Rectal smooth muscle tissue (tissue), 1 donor: ENCODE measurements at regions not wholly inside any gene's neighbourhood (a gene's known extent, or its start where the extent isn't known, plus 50 kb on each side); places are given as distances from the start of the nearest gene placed in this dataset.

Source experiments
- H3K27ac ChIP-seq: one replicate; pipeline ENCODE4 v1.7.0; 2013; ENCODE audit warnings: low read depth, low read length, inconsistent platforms
- H3K27me3 ChIP-seq: one replicate; pipeline ENCODE4 v1.7.0; 2013; ENCODE audit warnings: low read length; ENCODE audit not compliant: control insufficient read depth, insufficient read depth
- H3K36me3 ChIP-seq: one replicate; pipeline ENCODE4 v1.7.0; 2013; ENCODE audit warnings: low read length; ENCODE audit not compliant: control insufficient read depth, insufficient read depth
- H3K4me1 ChIP-seq: one replicate; pipeline ENCODE4 v1.7.0; 2013; ENCODE audit warnings: low read length; ENCODE audit not compliant: control insufficient read depth, insufficient read depth
- H3K4me3 ChIP-seq: one replicate; pipeline ENCODE4 v1.7.0; 2013; ENCODE audit warnings: low read length
- H3K9ac ChIP-seq: one replicate; pipeline ENCODE4 v1.7.0; 2013; ENCODE audit warnings: low read length

DNA sequence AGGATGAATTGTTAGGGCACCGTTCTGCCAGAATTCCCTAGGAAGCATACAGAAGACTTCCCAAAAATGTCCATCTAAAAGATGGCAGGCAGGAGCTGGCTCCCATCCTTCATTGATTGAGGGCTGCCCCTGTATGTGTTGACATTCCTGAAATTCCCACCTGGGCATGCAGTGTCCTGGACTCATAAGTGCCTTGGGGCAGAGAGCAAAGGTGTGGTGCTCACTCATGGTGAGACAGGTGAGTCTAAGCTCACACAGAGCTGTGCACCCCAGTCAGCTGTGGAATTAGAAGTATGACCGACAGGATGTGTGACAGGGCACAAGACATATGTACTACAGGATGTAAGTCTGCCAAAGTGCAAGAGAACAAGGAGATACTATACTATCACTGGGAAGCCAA is 271.9 kb downstream of the MID1IP1 start:
- H3K27ac ChIP-seq = no peak overlapping the region
- no peaks in the 10 kb centered on the region for H3K36me3 ChIP-seq
- no peak overlapping the region for H3K4me3 ChIP-seq
- H3K9ac ChIP-seq = no peak overlapping the region
- H3K27me3 ChIP-seq = no peaks in the 10 kb centered on the region
- no peaks in the 10 kb centered on the region for H3K4me1 ChIP-seq

DNA sequence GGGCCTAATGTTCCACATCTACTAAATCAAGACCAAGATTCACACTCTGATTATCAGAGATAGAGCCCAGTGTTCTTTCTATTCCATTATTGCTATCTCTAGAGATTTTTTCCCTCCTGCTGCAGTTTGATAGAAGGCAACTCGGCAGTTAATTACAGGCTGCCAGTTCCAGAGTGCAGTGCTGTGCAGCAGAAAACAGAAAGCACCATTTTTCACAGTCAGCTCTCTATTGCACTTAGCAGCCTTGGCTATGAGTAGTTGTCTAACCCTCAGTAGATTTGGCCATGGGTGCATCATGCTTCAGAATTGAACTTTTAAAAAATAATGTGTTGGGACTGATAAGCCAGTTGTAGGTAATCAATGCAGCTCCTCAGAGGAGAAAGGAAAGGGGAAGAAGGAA is 295.3 kb downstream of the MID1IP1 start:
- no peak overlapping the region for H3K4me3 ChIP-seq
- no peaks in the 10 kb centered on the region for H3K27me3 ChIP-seq
- no peaks in the 10 kb centered on the region for H3K4me1 ChIP-seq
- H3K27ac ChIP-seq = no peak overlapping the region
- no peaks in the 10 kb centered on the region for H3K36me3 ChIP-seq
- H3K9ac ChIP-seq = no peak overlapping the region

DNA sequence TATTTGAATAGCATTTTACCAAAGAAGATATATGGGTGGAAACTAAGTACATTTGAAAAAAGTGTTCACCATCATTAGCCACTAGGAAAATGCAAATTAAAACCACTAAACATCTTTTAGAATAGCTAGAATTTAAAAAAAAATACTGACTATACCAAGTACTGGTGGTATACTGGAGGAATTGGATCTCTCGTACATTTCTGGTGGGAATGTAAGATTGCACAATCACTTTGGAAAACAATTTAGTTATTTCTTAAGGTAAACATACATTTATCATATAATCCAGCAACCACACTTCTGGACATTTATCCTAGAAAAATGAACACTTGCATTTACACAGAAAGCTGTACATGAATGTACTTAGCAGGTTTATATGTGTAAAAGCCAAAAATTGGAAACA is 303.5 kb downstream of the MID1IP1 start:
- Histone ChIP-seq H3K4me3 (no peak overlapping the region), H3K36me3 (no peaks in the 10 kb centered on the region), H3K9ac (no peak overlapping the region), H3K27ac (no peak overlapping the region), H3K4me1 (no peaks in the 10 kb centered on the region), H3K27me3 (no peaks in the 10 kb centered on the region)

DNA sequence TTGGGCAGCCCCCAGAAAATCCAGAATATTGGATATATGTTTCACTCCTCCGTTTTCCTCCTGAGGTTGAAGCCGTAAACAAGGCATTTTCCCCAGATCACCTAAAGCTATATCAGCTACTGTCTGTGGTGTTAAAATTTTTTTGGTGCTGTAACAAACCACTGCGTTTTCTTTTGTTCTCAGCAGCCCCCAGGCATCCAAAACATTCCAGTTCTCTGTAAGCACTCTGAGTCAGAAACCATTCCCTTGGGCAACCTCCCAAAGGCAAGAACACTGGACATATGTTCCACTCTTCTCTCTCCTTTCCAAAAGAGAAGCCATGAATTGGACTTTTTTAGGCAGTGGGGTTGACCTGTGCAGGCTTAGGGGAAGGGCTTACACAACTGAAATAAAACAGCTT is 310.9 kb downstream of the MID1IP1 start:
- Histone ChIP-seq H3K4me3 (no peak overlapping the region), H3K36me3 (no peaks in the 10 kb centered on the region), H3K9ac (no peak overlapping the region), H3K27me3 (no peaks in the 10 kb centered on the region), H3K27ac (no peak overlapping the region), H3K4me1 (no peaks in the 10 kb centered on the region)

DNA sequence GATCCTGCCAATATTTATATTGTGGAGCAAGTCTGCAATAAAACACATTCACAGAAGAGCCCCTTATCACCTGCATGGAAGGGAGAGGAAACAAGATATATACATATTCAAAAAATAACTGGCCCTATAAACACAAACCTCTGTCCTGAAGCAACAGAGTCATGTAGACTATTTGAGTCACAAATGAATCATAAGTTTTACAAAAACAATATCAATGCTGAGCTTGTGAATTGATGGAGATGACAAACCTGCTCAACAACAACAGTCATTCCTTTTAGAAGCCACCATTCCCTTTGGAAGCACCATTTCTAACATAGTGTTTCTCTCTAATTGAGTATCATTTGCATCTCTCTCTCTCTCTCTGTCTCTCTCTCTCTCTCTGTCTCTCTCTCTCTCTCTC is 313.9 kb downstream of the MID1IP1 start:
- H3K9ac ChIP-seq = no peak overlapping the region
- no peaks in the 10 kb centered on the region for H3K4me1 ChIP-seq
- no peak overlapping the region for H3K27ac ChIP-seq
- no peaks in the 10 kb centered on the region for H3K27me3 ChIP-seq
- no peak overlapping the region for H3K4me3 ChIP-seq
- H3K36me3 ChIP-seq = no peaks in the 10 kb centered on the region

DNA sequence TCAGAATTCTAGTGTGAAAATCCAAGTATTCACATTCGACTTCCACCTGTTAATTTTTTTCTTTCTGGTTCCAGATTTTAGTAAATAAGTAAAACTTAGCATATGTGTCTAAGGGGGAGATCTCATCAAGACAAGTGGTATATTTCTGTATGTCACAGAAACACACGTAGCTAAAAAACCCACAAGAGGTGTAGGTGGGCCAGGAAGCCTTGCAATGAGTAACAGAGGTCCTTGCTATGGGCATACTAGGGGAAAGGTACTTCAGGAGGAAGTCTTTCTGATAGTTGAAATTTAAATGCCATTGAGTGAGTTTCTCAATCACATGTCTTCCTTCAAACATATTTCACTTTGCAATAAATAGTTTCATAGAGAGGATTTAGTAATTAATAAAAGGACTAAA is 315.8 kb downstream of the MID1IP1 start:
- no peak overlapping the region for H3K4me3 ChIP-seq
- H3K27me3 ChIP-seq = no peaks in the 10 kb centered on the region
- no peaks in the 10 kb centered on the region for H3K36me3 ChIP-seq

DNA sequence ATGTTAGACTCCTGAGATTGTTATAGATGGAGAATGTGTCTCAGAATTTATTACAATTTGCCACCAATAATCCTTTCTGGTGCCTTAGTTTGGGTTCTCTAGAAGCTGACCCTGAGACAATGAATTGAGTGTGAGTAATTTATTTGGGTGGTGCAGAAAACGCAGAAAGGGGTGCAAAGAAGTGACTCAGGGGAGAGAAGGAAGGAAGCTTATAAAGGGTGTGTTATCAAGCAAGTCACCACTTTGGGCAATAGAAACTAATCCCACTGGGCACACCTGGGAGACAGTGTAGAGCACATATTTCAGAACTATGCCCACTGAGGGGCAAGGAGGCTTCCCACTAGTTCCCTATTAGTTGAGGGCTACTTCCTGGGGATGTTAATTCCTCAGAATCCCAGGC is 320.6 kb downstream of the MID1IP1 start:
- no peak overlapping the region for H3K4me3 ChIP-seq
- H3K9ac ChIP-seq = no peak overlapping the region
- no peaks in the 10 kb centered on the region for H3K27me3 ChIP-seq
- no peak overlapping the region for H3K27ac ChIP-seq
- no peaks in the 10 kb centered on the region for H3K36me3 ChIP-seq
- no peaks in the 10 kb centered on the region for H3K4me1 ChIP-seq

More for the DNA sequence above, 315.8 kb downstream of the MID1IP1 start:
- Histone ChIP-seq H3K4me1 (no peaks in the 10 kb centered on the region), H3K27ac (no peak overlapping the region), H3K9ac (no peak overlapping the region)

DNA sequence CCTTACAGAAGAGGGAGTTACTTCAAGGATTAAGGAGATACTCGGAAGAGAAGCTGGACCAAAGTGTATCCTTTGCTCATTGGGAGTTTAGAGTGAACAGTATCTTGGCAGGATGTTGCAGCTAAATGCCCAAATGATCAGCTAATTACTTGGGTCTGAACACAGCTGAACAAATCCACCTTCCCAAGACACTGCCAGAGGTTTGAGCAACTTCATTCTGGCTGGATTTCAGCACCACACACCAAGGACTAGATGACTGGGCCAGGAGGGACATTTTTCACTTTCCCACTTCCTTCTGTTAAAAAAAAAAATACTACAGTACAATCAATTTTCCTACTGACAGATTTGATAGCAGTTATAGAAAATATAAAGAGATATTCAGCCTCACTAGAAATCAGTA is 324.6 kb downstream of the MID1IP1 start:
- H3K4me1 ChIP-seq = no peaks in the 10 kb centered on the region
- H3K27me3 ChIP-seq = no peaks in the 10 kb centered on the region
- H3K36me3 ChIP-seq = no peaks in the 10 kb centered on the region
- H3K9ac ChIP-seq = no peak overlapping the region
- H3K4me3 ChIP-seq = no peak overlapping the region
- no peak overlapping the region for H3K27ac ChIP-seq

DNA sequence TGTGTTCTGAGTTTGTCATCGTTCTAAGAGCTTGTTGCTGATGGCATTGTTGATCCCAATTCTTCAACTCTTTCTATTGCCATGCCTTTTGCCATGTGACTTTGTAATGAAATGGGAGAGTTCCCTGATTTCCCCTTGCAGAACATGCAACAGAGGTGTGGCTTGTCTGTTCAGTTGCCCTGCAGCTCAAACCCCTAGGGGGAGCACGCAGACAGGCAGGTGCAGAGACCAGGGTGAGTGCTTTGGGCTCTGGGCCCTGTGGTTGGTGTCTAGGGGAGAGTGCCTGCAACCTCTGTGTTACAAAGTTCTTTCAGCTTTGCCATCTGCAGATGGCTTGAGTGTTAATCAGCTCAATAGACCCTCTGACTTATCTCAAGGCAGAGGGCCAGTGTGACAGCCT is 332.7 kb downstream of the MID1IP1 start:
- H3K27ac ChIP-seq = no peak overlapping the region
- no peaks in the 10 kb centered on the region for H3K27me3 ChIP-seq
- H3K9ac ChIP-seq = no peak overlapping the region
- H3K4me1 ChIP-seq = no peaks in the 10 kb centered on the region
- H3K36me3 ChIP-seq = no peaks in the 10 kb centered on the region
- no peak overlapping the region for H3K4me3 ChIP-seq

DNA sequence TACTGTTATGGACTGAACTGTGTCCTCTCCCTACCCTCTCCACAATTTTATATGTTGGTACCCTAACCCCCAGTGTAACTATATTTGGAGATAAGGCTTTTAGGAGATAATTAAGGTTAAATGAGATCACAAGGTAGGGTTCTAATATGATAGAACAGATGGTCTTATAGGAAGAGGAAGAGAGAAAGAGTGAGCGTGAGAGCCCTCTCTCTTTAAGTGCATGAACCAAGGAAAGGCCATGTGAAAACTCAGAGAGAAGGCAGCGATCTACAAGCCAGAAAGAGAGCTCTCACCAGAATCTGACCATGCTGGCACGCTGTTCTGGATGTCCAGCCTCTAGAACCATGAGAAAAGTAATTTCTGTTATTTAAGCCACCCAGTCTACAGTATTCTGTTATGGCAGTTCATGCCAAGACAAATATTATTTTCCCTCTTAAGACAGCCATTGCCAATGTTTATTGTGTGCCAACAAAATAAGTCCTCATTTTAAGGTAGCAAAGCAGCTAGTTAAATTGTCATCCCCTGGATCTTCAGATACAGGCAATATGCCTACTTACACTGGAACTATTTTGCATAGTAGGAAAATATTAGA is 336.2 kb downstream of the MID1IP1 start:
- no peak overlapping the region for H3K9ac ChIP-seq
- no peaks in the 10 kb centered on the region for H3K4me1 ChIP-seq
- H3K36me3 ChIP-seq = no peaks in the 10 kb centered on the region
- H3K27me3 ChIP-seq = no peaks in the 10 kb centered on the region
- H3K4me3 ChIP-seq = no peak overlapping the region
- no peak overlapping the region for H3K27ac ChIP-seq

DNA sequence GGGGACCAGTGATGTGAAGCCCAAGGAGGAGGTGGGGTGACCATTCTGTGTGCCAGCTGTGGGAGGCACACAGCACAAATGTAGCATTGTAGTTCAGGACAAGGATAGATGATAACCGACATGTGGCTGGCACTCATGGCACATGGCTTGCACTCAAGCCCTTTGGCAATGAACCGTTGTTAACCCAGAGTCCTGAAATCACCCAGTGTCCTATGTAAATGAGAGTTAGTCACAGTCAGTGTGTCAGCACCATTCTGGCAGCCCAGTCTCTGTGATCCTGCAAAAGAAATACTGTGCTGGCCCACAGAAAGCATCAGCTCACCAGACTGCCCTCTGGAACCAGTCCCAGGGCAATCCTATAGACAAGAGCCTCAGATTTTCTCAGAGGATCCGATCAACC is 339.3 kb downstream of the MID1IP1 start:
- Histone ChIP-seq H3K36me3 (no peaks in the 10 kb centered on the region), H3K9ac (no peak overlapping the region), H3K4me3 (no peak overlapping the region), H3K27me3 (no peaks in the 10 kb centered on the region), H3K27ac (no peak overlapping the region), H3K4me1 (no peaks in the 10 kb centered on the region)

DNA sequence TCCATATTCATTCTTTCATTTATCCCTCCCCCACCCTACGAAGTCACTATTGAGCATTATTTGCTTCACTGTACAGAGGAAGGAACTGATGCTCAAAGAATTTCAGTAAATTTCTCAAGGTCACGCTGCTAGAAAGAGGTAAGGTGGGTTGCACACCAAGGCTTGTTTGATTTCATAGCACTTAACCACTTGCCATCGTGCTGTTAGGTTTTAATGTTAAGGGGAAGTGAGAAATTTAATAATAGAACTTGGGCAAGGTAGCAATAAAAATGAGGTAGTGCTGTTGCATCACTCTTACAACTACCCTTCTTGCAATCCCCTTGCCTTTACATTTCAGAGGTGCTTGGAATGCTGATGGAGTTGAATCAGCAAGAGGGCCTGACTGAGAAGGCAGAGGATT is 343.1 kb downstream of the MID1IP1 start:
- Histone ChIP-seq H3K4me3 (no peak overlapping the region), H3K27ac (no peak overlapping the region), H3K27me3 (no peaks in the 10 kb centered on the region), H3K4me1 (no peaks in the 10 kb centered on the region), H3K9ac (no peak overlapping the region), H3K36me3 (no peaks in the 10 kb centered on the region)

DNA sequence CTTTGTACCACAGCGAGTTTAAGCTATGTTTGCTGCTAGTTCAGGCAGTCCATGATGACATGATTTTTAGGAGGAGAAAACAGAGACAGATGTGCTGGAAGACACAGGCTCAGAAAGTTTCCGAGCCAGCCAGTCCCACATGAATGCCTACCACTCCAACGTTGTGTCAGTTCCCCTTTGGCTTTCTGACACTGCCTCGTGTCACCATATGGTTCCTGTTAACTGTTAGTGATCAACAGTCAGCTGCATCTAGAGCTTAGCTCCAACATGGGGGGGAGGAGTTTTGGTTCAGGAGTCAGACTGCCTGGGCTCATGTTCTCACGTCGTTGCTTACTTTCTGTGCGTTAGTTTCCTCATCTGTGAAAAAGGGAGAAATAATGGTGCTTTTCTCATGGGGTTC is 343.7 kb downstream of the MID1IP1 start:
- H3K36me3 ChIP-seq = no peaks in the 10 kb centered on the region
- no peaks in the 10 kb centered on the region for H3K4me1 ChIP-seq
- no peaks in the 10 kb centered on the region for H3K27me3 ChIP-seq
- H3K27ac ChIP-seq = no peak overlapping the region
- H3K9ac ChIP-seq = no peak overlapping the region
- no peak overlapping the region for H3K4me3 ChIP-seq
